Astrocyte (in vitro differentiated cells and primary cell): ENCODE measurements at regions not wholly inside any gene's neighbourhood (a gene's known extent, or its start where the extent isn't known, plus 50 kb on each side); places are given as distances from the start of the nearest gene placed in this dataset.
"Not testable (repeated sequence)": the region's sequence is repeated elsewhere in the genome, so short reads cannot be mapped to it uniquely, and the experiment has no call there.

Source experiments
- DNase-seq: peaks from one replicate; pipeline ENCODE4 v3.0.0-alpha.2; 2010; ENCODE audit warnings: low read depth
- FAIRE-seq: peaks from 2 replicates; lab custom pipeline; 2011; peaks lifted over from hg19 to GRCh38; lab: Jason Lieb, UNC
- H2AFZ ChIP-seq: 2 replicates; pipeline ENCODE4 v1.6.0; 2012; ENCODE audit warnings: low read depth, low read length, inconsistent platforms
- H3K27ac ChIP-seq: 2 replicates; pipeline ENCODE4 v1.5.1; 2011; ENCODE audit warnings: low read depth, low read length, inconsistent platforms
- H3K27me3 ChIP-seq: 2 replicates; pipeline ENCODE4 v1.6.0; 2011; ENCODE audit warnings: low read length, inconsistent platforms; ENCODE audit not compliant: insufficient read depth
- H3K36me3 ChIP-seq: 2 replicates; pipeline ENCODE4 v1.5.1; 2011; ENCODE audit warnings: low read length, inconsistent platforms; ENCODE audit not compliant: insufficient read depth
- H3K4me1 ChIP-seq: 2 replicates; pipeline ENCODE4 v1.5.1; 2011; ENCODE audit warnings: low read length, inconsistent platforms; ENCODE audit not compliant: insufficient read depth
- H3K4me2 ChIP-seq: 2 replicates; pipeline ENCODE4 v1.6.0; 2012; ENCODE audit warnings: low read length, inconsistent platforms
- H3K4me3 ChIP-seq: 2 replicates; pipeline ENCODE4 v1.5.1; 2011; ENCODE audit warnings: low read depth, mild to moderate bottlenecking, low read length, inconsistent platforms; ENCODE audit not compliant: insufficient read depth
- H3K79me2 ChIP-seq: 2 replicates; pipeline ENCODE4 v1.6.0; 2012; ENCODE audit warnings: mild to moderate bottlenecking, low read length, inconsistent platforms; ENCODE audit not compliant: insufficient read depth
- H3K9ac ChIP-seq: 2 replicates; pipeline ENCODE4 v1.6.0; 2012; ENCODE audit warnings: mild to moderate bottlenecking, low read length, inconsistent platforms
- H3K9me3 ChIP-seq: 2 replicates; pipeline ENCODE4 v1.5.1; 2012; ENCODE audit warnings: low read depth, mild to moderate bottlenecking, low read length, inconsistent platforms; ENCODE audit not compliant: insufficient read depth
- H4K20me1 ChIP-seq: 2 replicates; pipeline ENCODE4 v1.6.0; 2012; ENCODE audit warnings: low read length, inconsistent platforms; ENCODE audit not compliant: insufficient read depth
- H3K27ac Mint-ChIP-seq: one replicate; pipeline ENCODE4 v1.8.0; 2021; ENCODE audit warnings: mild to moderate bottlenecking, mixed read lengths; ENCODE audit not compliant: unreplicated experiment
- H3K27me3 Mint-ChIP-seq: one replicate; pipeline ENCODE4 v1.8.0; 2021; ENCODE audit warnings: low read depth, mixed read lengths; ENCODE audit not compliant: unreplicated experiment
- H3K36me3 Mint-ChIP-seq: one replicate; pipeline ENCODE4 v1.8.0; 2021; ENCODE audit warnings: low read depth, mixed read lengths; ENCODE audit not compliant: unreplicated experiment
- H3K4me1 Mint-ChIP-seq: one replicate; pipeline ENCODE4 v1.8.0; 2021; ENCODE audit warnings: low read depth, mixed read lengths; ENCODE audit not compliant: unreplicated experiment
- H3K4me3 Mint-ChIP-seq: one replicate; pipeline ENCODE4 v1.8.0; 2021; ENCODE audit warnings: mild to moderate bottlenecking, moderate library complexity, mixed read lengths; ENCODE audit not compliant: unreplicated experiment
- H3K9me3 Mint-ChIP-seq: one replicate; pipeline ENCODE4 v1.8.0; 2021; ENCODE audit warnings: mild to moderate bottlenecking, mixed read lengths; ENCODE audit not compliant: unreplicated experiment
- CTCF ChIP-seq: IDR thresholded peaks from 2 replicates; pipeline ENCODE4 v1.5.1; 2011; ENCODE audit warnings: low read depth, mild to moderate bottlenecking, inconsistent platforms, low read length, moderate library complexity; ENCODE audit not compliant: insufficient read depth
- EZH2 ChIP-seq: IDR thresholded peaks from 2 replicates; pipeline ENCODE4 v1.6.1; 2012; ENCODE audit warnings: mild to moderate bottlenecking, low read length, inconsistent platforms; ENCODE audit not compliant: insufficient read depth

GRCh38 chr5:152105085-152105484 is 180.4 kb upstream of the GLRA1 start:
- TF ChIP-seq CTCF (no peak), EZH2 (no peak)

GRCh38 chr5:152104211-152104610 is 179.6 kb upstream of the GLRA1 start:
- no peak for FAIRE-seq

More at GRCh38 chr5:152105085-152105484, 180.4 kb upstream of the GLRA1 start:
- Mint-ChIP-seq H3K27me3 (no peaks in the 10 kb centered on the region), H3K4me3 (no peak overlapping the region), H3K9me3 (peaks cover 2% of the 10 kb centered on the region), H3K36me3 (no peaks in the 10 kb centered on the region), H3K27ac (no peak overlapping the region), H3K4me1 (no peaks in the 10 kb centered on the region)
- no peak for DNase-seq
- no peaks in the 10 kb centered on the region for H3K9me3 ChIP-seq
- no peaks in the 10 kb centered on the region for H3K27me3 ChIP-seq
- no peak overlapping the region for H3K9ac ChIP-seq
- no peak overlapping the region for H3K4me2 ChIP-seq
- no peaks in the 10 kb centered on the region for H3K4me1 ChIP-seq
- no peaks in the 10 kb centered on the region for H4K20me1 ChIP-seq
- no peak for FAIRE-seq
- H3K79me2 ChIP-seq = no peaks in the 10 kb centered on the region
- no peak overlapping the region for H2AFZ ChIP-seq
- H3K27ac ChIP-seq = no peak overlapping the region
- H3K36me3 ChIP-seq = no peaks in the 10 kb centered on the region
- H3K4me3 ChIP-seq = no peak overlapping the region

GRCh38 chr5:152102908-152103307 is 178.3 kb upstream of the GLRA1 start:
- not testable (repeated sequence) for DNase-seq, H3K27ac ChIP-seq, H3K9me3 ChIP-seq, H3K79me2 ChIP-seq, H2AFZ ChIP-seq, H3K9me3 Mint-ChIP-seq, H3K27me3 Mint-ChIP-seq, H3K4me2 ChIP-seq, H4K20me1 ChIP-seq, H3K27me3 ChIP-seq, H3K4me3 ChIP-seq, H3K4me1 Mint-ChIP-seq, H3K4me1 ChIP-seq, H3K27ac Mint-ChIP-seq, FAIRE-seq, H3K36me3 Mint-ChIP-seq, H3K4me3 Mint-ChIP-seq, H3K36me3 ChIP-seq, H3K9ac ChIP-seq

More at GRCh38 chr5:152104211-152104610, 179.6 kb upstream of the GLRA1 start:
- no peaks in the 10 kb centered on the region for H3K36me3 ChIP-seq
- no peak overlapping the region for H3K4me3 Mint-ChIP-seq
- H3K4me2 ChIP-seq = no peak overlapping the region
- H3K9me3 Mint-ChIP-seq = peaks cover 2% of the 10 kb centered on the region
- no peak overlapping the region for H3K4me3 ChIP-seq
- H3K4me1 Mint-ChIP-seq = no peaks in the 10 kb centered on the region
- H3K27me3 ChIP-seq = no peaks in the 10 kb centered on the region
- TF ChIP-seq EZH2 (no peak), CTCF (no peak)
- no peak overlapping the region for H3K27ac Mint-ChIP-seq
- H3K9me3 ChIP-seq = no peaks in the 10 kb centered on the region
- H3K27ac ChIP-seq = no peak overlapping the region
- no peaks in the 10 kb centered on the region for H3K27me3 Mint-ChIP-seq
- no peak for DNase-seq
- H3K4me1 ChIP-seq = no peaks in the 10 kb centered on the region
- H2AFZ ChIP-seq = no peak overlapping the region
- no peaks in the 10 kb centered on the region for H4K20me1 ChIP-seq
- no peak overlapping the region for H3K9ac ChIP-seq
- H3K79me2 ChIP-seq = no peaks in the 10 kb centered on the region
- no peaks in the 10 kb centered on the region for H3K36me3 Mint-ChIP-seq
